NCI-H2107 treated with DMSO at 0.1 percent for 48 hours (cell line): ENCODE measurements at regions not wholly inside any gene's neighbourhood (a gene's known extent, or its start where the extent isn't known, plus 50 kb on each side); places are given as distances from the start of the nearest gene placed in this dataset.
"Not testable (repeated sequence)": the region's sequence is repeated elsewhere in the genome, so short reads cannot be mapped to it uniquely, and the experiment has no call there.

Source experiments
- DNase-seq: peaks from one replicate; lab custom pipeline; 2025; ENCODE audit not compliant: unreplicated experiment; lab: John Stamatoyannopoulos, UW

DNA sequence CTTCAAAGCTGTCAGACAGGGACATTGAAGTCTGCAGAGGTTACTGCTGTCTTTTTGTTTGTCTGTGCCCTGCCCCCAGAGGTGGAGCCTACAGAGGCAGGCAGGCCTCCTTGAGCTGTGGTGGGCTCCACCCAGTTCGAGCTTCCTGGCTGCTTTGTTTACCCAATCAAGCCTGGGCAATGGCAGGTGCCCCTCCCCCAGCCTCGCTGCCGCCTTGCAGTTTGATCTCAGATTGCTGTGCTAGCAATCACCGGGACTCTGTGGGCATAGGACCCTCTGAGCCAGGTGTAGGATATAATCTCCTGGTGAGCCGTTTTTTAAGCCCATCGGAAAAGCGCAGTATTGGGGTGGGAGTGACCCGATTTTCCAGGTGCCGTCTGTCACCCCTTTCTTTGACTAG, 586.8 kb downstream of the ARL4A start:
- not testable (repeated sequence) for DNase-seq

DNA sequence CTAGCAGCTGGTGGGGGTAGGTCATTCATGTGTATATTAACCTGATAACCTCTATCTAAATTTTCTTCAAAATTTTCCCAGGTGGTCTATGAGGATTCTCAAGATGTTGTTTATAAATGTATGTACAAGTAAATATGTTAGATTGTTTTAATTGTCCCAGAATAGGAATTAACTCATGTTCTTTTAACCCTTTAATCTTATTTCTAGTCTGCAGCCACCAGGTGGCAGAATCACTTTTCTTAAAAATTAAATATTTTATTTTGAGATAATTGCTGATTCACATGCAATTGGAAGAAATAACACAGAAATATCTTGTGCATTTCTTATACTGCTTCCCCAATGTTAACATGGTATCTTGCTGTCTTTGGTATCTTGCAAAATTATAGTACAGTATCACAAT, 589.5 kb downstream of the ARL4A start:
- no peak for DNase-seq

DNA sequence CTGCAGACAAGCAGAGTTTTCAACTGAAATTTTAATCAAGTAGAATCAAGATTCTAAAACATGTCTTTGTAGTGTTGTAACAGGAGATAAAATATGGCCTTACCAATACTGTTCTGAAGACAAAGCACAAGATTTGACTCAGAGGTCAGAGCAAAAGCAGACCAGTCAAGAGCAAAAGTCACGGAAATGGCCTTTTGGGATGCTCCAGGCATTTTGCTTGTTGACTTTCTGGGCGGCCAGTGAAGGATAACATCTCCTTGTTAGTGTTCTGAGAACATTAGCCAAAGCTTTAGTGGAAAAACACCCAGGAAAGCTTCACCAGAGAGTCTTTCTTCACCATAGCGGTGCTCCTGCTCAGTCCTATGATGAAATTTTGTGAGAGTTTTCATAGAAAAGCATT, 590.6 kb downstream of the ARL4A start:
- no peak for DNase-seq

DNA sequence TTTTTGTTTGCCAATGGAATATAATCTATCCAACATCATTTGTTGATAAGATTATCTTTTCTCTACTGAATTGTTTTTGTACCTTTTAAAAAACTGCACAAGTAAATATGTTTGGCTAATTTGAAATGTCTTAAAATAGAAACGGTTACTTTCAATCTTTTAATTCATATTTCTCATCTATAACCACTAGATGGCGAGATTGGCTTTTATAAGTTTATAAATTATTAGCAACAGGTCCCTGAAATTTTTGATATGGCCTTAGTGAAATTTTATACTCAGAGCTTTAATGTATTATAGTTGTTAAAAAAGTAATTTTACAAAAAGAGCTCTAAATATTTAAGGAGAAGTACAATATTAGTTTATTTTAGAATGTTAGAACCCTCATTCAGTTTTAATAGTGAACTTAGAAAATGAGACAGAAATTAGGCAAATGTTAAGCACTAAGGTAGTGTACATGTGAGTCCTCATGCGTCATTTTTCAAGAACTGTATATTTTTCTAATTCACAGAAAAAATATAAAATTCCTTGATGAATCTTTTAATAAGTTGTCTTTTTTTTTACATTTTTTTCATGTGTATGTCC, 592.5 kb downstream of the ARL4A start:
- peak; percentile 52 for DNase-seq

DNA sequence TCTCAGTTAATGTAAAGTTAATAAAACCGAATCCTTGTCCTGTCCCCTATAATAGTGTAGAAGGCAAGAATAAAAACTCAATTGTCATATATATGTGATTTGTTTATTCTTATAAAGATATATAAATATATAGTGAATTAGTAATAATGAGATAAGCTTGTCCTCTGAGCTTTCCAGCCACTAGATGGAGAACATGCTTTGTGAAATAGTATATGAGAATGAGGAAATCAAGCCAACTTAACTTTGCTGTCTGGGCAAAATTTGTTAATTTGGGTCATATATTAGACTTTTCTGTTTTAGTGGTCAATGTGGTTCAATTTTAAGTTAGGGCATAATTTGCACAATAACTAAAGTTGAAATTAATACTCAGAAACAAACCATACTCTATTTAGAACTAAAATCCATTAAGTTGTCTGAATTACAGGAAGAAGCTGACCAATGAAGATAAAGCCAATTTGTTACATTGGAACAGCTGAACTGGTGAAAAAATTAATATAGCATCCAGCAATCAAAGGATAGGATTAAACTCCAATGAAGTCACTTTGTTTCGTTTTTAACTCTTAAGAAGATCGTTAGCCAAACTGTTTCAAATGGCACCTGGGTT, 595.0 kb downstream of the ARL4A start:
- DNase-seq, result peak; percentile 18

DNA sequence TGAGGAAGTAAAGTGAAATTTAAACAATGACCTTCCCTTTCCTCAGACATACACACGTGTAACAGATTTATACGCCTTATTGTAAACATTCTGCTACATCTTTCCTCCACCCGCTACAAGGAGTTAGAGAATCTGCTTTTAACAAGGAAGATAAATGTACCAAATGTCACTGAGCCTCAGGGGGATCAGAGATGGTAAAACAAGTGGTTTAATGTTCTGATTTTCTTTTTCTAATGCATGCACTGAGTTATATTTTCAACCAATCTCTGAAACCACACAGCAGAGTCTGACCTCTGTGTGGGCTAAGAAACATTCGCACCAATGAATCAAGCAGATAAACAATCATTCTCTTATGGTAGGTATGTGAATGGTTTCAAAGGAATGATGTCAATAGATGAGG, 599.5 kb downstream of the ARL4A start:
- no peak for DNase-seq

DNA sequence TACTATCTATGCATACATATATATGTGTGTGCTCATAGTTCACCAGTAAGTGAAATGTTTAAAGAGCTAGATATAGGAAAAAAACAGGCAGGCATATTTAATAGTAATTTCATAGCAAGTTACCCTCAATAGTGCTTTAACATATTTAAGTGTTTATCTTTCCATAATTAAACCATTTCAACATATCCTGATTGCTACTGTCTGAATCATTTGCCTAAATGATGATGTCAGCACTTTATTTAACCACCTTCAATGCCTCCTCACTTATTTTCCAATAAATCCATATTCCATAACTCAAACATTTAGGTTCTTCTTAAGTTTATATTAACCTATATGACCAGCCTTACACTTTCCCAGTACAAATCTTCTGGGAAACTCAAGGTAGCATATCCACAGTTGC, 601.1 kb downstream of the ARL4A start:
- DNase-seq, result no peak

DNA sequence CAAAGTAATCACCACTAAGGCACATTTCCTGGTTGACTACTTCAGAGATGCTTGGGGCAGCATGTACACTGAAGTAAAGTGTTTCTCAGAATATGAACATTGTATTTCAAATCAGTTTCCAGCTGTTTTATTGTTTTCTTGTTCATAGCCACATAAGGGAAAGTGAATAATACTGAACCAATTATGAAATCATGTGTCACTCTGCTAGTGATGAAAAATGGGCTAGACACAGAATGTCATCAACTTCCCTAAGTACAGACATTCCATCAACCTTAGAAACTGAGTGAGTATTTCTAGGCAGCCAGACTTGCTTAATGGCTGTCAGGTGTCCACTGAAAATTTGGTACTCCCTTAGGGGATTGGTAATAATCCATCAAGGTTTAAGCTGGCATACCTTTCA, 603.5 kb downstream of the ARL4A start:
- DNase-seq, result no peak

DNA sequence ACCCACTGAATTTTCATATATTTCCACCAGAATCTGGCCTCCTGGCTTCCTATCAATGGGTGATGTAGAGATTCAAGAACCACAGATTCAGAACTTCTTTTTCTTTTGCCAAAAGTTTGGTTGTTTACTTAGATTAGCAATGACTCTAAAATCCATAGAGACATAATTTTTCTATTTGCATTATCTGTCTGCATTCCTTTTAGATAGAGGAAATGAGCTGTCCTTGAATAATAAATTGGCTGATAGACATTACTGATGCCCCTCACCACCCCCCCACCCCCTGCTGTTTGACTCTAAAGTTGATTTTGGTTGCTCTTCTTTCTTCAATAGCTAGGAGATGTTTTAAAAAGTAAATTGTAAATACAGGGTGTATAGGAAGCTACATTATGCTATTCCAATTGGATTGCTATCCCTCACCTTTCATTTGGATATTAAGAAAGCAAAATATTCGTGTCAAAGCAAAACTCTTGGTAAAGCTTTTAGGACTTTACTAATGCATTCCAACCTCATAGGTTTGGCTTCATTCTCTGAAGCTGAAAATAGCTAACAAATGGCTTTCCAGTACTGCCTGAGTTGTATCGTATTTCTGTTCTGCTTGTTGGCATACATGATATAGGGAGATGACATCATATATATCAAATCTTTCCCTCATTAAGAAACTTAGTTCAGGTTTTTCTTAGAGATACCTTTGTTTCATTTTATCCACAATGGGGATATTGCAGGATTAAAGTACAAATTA, 606.0 kb downstream of the ARL4A start:
- no peak for DNase-seq

DNA sequence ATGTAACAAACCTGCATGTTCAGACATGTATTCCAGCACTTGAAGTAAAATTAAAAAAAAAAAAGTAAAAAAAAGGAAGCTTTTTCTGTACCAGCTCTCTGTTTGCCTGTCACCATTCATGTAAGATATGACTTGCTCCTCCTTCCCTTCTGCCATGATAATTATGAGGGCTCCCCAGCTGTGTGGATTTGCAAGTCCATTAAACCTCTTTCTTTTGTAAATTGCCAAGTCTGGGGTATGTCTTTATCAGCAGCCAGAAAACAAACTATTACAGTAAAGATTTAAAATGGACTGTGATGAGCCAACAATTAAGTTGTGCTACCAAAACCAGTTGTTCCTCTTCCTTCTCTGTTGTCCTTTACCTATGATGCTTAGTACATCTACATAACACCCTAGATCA, 619.6 kb downstream of the ARL4A start:
- DNase-seq, result no peak

DNA sequence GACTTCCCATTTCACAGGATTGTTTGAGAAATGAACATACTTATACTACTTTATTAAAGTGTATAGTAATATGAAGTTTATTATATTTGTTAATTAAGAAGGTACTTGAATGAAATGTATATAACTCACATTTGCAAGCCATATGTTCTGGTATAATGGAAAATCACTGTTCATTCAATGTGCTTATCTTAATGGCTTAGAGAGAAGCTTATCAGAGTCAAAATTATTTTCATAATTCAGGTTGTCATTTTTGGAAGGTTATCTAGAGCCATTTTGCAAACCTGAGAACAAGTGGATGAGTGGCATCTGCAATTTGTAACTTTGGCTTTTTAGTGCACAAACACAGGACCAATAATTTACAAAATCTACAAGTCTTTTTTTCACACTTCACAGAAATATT, 621.0 kb downstream of the ARL4A start:
- no peak for DNase-seq

DNA sequence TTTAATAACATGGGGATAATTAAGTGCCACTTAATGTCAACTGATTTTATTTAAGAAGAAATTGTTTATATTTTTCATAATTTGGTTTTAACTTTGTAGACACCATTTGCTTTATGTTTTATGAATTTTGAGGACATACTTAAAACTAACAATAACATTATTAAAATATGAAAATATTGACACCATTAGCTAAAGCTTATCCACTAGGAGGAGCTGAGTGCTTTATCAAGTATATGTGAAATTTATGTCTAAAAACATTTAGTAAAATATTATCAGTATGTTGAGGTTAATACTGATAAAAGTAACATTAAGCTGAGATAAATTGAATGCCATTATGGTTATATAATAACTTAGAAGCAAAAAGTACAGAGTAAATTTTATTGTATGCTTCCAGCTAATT, 622.1 kb downstream of the ARL4A start:
- DNase-seq, result no peak

DNA sequence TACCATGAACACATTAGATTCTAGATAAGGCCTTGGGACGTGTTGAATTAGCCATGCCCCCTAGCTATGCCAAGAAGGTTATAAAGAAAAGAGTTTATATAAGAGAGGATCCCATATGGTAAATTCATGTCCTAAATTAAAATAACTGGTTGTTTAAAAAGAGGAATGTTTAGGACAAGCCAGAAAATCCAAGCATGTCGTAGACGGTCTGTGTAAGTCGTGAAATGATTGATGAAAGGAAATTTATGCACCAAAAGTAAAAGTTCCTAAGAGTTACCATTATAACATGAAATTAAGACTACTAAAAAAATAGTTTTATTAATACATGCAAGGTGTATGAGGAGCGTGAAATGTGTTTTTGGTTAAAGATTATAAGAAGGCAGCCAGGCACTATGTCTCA, 624.9 kb downstream of the ARL4A start:
- no peak for DNase-seq

DNA sequence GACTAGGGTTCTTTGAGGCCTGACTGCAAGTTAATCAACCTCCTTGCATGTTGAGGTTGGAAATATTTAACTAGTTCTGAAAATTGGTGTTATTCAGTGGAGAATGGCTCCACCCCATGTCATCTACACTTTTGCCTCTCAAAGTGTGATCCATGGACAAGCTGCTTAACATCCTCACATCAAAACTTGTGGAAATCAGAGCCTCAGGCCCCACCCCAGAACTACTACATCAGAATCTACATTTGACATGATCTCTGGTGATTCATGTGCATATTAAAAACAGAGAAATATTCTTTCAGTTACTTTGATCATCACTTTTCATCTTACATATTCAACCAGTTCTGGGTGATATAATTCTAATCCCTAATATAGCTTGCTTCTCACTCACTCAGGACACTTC, 632.9 kb downstream of the ARL4A start:
- DNase-seq, result no peak

DNA sequence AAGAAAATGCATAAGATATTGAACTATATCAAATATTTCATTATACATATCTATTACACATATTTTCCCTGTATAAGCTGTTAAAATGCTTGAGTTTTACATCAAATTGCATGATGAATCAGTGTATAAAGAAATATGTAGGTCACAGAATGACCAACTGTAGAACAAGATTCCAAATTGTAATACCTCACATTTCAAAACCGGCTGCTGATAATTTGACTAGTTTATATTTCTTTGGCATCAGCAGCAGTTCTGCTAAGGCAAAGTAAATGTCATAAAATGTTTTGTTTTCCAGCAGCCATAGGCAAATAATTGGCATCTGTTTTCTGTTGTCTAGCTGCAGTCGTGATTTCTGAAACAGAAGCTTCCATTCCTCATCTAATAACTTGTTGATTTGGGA, 633.9 kb downstream of the ARL4A start:
- no peak for DNase-seq

DNA sequence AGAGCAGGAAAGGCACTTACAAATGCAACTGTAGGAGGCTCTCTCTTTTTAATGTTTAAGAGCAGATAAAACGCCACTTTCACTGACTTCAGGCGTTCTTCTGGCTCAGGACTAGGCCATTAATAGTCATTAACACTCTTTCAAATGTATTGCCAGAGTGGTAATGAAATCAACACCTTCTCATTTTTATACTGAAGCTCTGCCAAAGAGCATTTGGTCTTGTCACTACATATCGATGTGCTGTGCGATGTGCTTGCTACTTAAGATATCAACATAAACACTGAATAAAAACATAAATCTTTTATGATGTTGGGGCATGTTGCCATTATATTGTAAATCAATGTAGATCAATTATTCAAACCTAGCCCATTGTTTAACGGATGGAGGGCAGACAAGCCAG, 634.7 kb downstream of the ARL4A start:
- no peak for DNase-seq

DNA sequence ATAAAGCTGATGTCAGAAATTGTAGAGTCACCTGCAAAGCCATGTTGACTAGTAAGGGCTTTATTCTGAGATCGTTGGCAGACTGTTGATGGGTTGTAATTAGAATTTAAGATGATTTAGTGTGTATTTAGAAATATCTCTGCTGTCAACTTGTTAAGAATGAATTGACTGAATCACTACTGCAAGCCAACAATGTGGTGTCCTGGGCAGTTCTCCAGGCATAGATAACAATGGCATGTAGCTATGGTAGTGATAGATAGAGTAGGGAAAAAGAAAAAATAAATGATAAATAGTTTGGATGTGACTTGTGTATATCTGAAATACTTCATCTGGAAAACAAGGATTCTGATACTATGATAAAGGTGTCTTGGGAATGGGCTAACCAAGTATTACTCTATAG, 640.2 kb downstream of the ARL4A start:
- DNase-seq, result no peak

DNA sequence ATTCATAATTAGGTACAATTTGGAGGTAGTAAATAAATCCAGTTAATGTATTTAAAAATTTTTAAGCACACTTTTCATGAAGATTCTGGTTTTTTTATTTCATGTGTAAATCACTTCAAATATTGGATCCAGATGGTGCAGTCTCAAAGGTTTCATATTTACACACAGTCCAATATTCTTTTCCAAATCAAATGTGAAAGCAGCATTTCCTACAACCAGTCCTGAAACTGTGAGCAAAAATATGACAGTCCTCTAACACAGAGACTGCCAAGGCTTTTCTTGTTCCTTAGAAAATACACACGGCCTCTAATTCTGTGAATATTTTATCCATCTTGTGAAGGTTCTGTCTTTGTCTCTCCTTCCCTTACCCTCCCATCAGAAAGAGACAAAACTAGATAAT, 645.9 kb downstream of the ARL4A start:
- no peak for DNase-seq

DNA sequence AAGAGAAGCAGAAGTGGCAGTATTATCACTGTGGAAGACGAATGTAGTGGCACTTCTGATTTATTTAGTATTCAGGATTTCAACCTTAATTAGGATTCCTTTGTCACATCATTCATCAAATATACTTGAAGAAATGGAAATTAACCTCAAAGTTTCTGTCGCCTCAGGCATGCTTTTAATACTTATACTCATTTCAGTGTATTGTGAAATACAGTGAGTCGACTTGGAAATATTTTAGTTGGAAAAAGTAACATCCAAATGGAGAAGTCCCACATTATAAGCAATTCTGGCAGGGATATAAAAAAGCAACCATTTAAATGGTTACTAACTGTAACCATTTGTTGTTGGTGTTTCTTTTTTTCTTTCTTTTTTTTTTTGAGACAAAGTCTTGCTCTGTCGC, 648.8 kb downstream of the ARL4A start:
- no peak for DNase-seq

DNA sequence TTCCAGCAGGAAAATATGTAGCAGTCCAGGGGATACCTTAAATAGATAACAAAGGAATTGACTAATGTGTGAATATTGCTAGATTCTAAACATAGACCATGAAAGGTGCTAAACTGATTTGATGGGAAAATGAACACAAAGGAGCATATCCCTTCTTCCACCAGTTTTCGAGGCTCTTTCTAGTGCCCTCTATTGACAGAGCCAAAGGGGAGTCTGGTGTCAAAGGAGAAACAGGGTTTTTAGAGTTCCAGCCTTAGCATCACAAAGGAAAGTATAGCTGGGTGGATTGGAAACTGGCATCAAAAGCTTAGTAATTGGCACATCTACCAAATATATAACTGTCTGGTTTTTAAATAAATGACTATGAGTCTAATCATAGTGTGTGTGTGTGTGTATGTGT, 636.8 kb downstream of the ETV1 start:
- DNase-seq, result no peak

DNA sequence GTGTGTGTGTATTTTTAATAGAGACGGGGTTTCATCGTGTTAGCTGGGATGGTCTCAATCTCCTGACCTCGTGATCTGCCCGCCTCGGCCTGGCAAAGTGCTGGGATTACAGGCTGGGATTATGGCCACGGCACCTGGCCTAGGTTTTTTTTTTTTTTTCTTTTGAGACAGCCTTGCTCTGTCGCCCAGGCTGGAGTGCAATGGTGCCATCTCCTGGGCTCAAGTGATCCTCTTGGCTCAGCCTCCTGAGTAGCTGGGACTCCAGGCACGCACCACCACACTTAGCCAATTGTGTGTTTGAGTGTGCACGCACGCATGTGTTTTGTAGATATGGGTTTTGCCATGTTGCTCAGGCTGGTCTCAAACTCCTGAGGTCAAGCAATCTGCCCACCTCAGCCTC, 629.8 kb downstream of the ETV1 start:
- DNase-seq, result no peak

DNA sequence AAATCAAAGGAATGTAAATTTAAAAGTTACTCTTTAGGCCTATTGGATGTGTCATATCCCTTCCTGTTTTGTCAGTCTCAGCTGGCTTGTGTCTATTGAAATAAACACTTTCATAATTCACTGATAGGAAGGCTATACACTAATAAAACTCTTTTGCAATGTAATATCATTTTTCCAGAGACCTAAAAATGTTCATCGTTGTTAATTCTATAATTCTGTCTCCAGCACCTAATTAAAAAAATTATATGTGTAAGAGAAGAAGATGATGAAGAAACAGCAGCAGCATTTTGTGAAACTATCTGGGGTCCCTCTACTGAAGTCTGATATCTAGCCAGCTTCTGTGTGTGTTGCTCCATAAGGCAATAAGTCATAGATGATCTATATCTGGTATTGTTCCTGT, 602.7 kb downstream of the ETV1 start:
- DNase-seq, result no peak

DNA sequence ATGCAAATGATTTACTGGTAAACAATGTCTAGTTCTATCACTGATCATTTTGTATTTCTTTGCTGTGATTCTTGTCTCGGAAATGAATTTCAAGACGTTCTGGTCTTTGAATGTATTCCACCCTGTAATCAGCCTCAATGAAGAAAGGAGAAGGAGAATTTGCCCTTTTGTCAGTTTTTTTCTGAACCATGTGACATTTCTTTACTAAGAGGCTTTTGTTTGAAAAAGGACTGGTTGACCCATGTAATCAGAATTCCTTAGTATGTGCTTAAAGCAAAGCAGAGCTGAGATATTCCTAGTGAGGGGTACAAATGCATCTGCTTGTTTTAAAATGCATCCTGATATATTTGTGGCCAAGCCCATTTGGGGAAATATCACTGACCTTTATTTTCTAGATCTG, 581.6 kb downstream of the ETV1 start:
- DNase-seq, result no peak
